A549 (cell line): ENCODE measurements at regions not wholly inside any gene's neighbourhood (a gene's known extent, or its start where the extent isn't known, plus 50 kb on each side); places are given as distances from the start of the nearest gene placed in this dataset.

Experiments used
- CHD4 ChIP-seq: fragments of 200-600 bp; sonication (generic); IDR thresholded peaks from 2 replicates; pipeline ENCODE4 v1.6.1; 2016; ENCODE audit warnings: antibody characterized with exemption, mild to moderate bottlenecking, borderline replicate concordance
- CTCF ChIP-seq: fragments of >200 bp; sonication (Bioruptor Twin); formaldehyde crosslinking; IDR thresholded peaks from 3 replicates; pipeline ENCODE4 v1.5.1; 2016
- EHF ChIP-seq: fragments of 250-450 bp; sonication (Bioruptor Pico); IDR thresholded peaks from 2 replicates; pipeline ENCODE4 v1.5.0; 2020; ENCODE audit warnings: mild to moderate bottlenecking
- ELK1 ChIP-seq: fragments of 150-350 bp; IDR thresholded peaks from 2 replicates; pipeline ENCODE4 v1.6.1; 2014; ENCODE audit warnings: low read depth, mild to moderate bottlenecking, low read length
- ESRRA ChIP-seq: fragments of 150-350 bp; IDR thresholded peaks from 2 replicates; pipeline ENCODE4 v1.6.1; 2014; ENCODE audit warnings: mild to moderate bottlenecking, low read length, borderline replicate concordance
- FOSB ChIP-seq: fragments of 250-450 bp; sonication (Bioruptor Pico); IDR thresholded peaks from 2 replicates; pipeline ENCODE4 v1.5.0; 2020; ENCODE audit warnings: mild to moderate bottlenecking, moderate library complexity
- HMGXB4 ChIP-seq: fragments of 250-450 bp; sonication (Bioruptor Pico); IDR thresholded peaks from 2 replicates; pipeline ENCODE4 v1.5.0; 2021; ENCODE audit warnings: mild to moderate bottlenecking, moderate library complexity, borderline replicate concordance
- MYC ChIP-seq: IDR thresholded peaks from 2 replicates; pipeline ENCODE4 v1.6.1; 2012; ENCODE audit warnings: mild to moderate bottlenecking, inconsistent platforms, low read length, improper control_type of control experiment, borderline replicate concordance
- POLR2A ChIP-seq: IDR thresholded peaks from 2 replicates; pipeline ENCODE4 v1.6.1; 2012; ENCODE audit warnings: mild to moderate bottlenecking, low read length
- REST ChIP-seq: fragments of 200-600 bp; sonication (generic); IDR thresholded peaks from 2 replicates; pipeline ENCODE4 v1.6.1; 2016; ENCODE audit warnings: antibody characterized with exemption, mild to moderate bottlenecking, moderate library complexity
- SMC3 ChIP-seq: fragments of >200 bp; sonication (Bioruptor Twin); formaldehyde crosslinking; IDR thresholded peaks from 3 replicates; pipeline ENCODE4 v1.6.1; 2018; ENCODE audit warnings: inconsistent platforms
- ZFP36 ChIP-seq: fragments of 450-650 bp; IDR thresholded peaks from 2 replicates; pipeline ENCODE4 v1.6.1; 2014; ENCODE audit warnings: borderline replicate concordance; ENCODE audit not compliant: partially characterized antibody

- TF ChIP-seq CTCF (no peak), FOSB (CRISPR knock-in tag) (no peak), SMC3 (no peak), ZFP36 (no peak), MYC (no peak), POLR2A (no peak), ELK1 (no peak), HMGXB4 (CRISPR knock-in tag) (no peak), ESRRA (no peak), CHD4 (no peak), REST (no peak), EHF (CRISPR knock-in tag) (no peak)
Observed at GRCh38 chr10:76686201-76686600, 951.4 kb downstream of the KCNMA1 start.
